ENCODE measurements at regions not wholly inside any gene's neighbourhood (a gene's known extent, or its start where the extent isn't known, plus 50 kb on each side); places are given as distances from the start of the nearest gene placed in this dataset.

GRCh38 chr6:163963205-163964120 lies 548.9 kb downstream of the QKI start:
- no peak for DNase-seq

GRCh38 chr6:163962627-163963117 lies 548.2 kb downstream of the QKI start:
- no peak for DNase-seq

- no peak for DNase-seq
Measured at GRCh38 chr6:163960128-163960527, 545.6 kb downstream of the QKI start.

GRCh38 chr6:163958646-163959045 lies 544.1 kb downstream of the QKI start:
- DNase-seq, result no peak

GRCh38 chr6:163956571-163957407 lies 542.3 kb downstream of the QKI start:
- peak; percentile 43 for DNase-seq

GRCh38 chr6:163955756-163956155 lies 541.2 kb downstream of the QKI start:
- DNase-seq, result no peak

GRCh38 chr6:163955096-163955495 lies 540.6 kb downstream of the QKI start:
- DNase-seq, result no peak

GRCh38 chr6:163954088-163954775 lies 539.7 kb downstream of the QKI start:
- DNase-seq, result no peak

- DNase-seq, result no peak
Measured at GRCh38 chr6:163952005-163952404, 537.5 kb downstream of the QKI start.

GRCh38 chr6:163951326-163951725 lies 536.8 kb downstream of the QKI start:
- DNase-seq, result no peak

GRCh38 chr6:163950159-163950558 lies 535.6 kb downstream of the QKI start:
- no peak for DNase-seq

GRCh38 chr6:163949431-163949830 lies 534.9 kb downstream of the QKI start:
- no peak for DNase-seq

GRCh38 chr6:163948250-163948649 lies 533.7 kb downstream of the QKI start:
- no peak for DNase-seq

GRCh38 chr6:163947276-163947675 lies 532.8 kb downstream of the QKI start:
- DNase-seq, result no peak

GRCh38 chr6:163946437-163946836 lies 531.9 kb downstream of the QKI start:
- no peak for DNase-seq

GRCh38 chr6:163945808-163946207 lies 531.3 kb downstream of the QKI start:
- DNase-seq, result no peak

GRCh38 chr6:163944897-163945296 lies 530.4 kb downstream of the QKI start:
- DNase-seq, result no peak

- DNase-seq, result no peak
Measured at GRCh38 chr6:163943607-163944385, 529.3 kb downstream of the QKI start.

GRCh38 chr6:163942790-163943189 lies 528.3 kb downstream of the QKI start:
- no peak for DNase-seq

- no peak for DNase-seq
Measured at GRCh38 chr6:163941624-163941976, 527.1 kb downstream of the QKI start.

- DNase-seq, result no peak
Measured at GRCh38 chr6:163940705-163941623, 526.4 kb downstream of the QKI start.

All from SHP77 treated with DMSO at 0.1 percent for 48 hours (cell line).